ES-I3 (cell line): ENCODE measurements at regions not wholly inside any gene's neighbourhood (a gene's known extent, or its start where the extent isn't known, plus 50 kb on each side); places are given as distances from the start of the nearest gene placed in this dataset.
"Not testable (repeated sequence)": the region's sequence is repeated elsewhere in the genome, so short reads cannot be mapped to it uniquely, and the experiment has no call there.

ENCODE experiments used
- H3K36me3 ChIP-seq: 2 replicates; pipeline ENCODE4 v1.6.1; 2013; ENCODE audit warnings: mild to moderate bottlenecking, low read length, control low read depth, moderate library complexity; ENCODE audit not compliant: insufficient read depth
- H3K4me1 ChIP-seq: 2 replicates; pipeline ENCODE4 v1.6.1; 2013; ENCODE audit warnings: mild to moderate bottlenecking, control low read depth, low read length; ENCODE audit not compliant: insufficient read depth
- H3K9ac ChIP-seq: 2 replicates; pipeline ENCODE4 v1.6.1; 2013; ENCODE audit warnings: low read depth, mild to moderate bottlenecking, low read length, moderate library complexity
- H3K9me3 ChIP-seq: 2 replicates; pipeline ENCODE4 v1.6.1; 2013; ENCODE audit warnings: mild to moderate bottlenecking, low read length, moderate library complexity; ENCODE audit not compliant: control insufficient read depth, insufficient read depth

DNA sequence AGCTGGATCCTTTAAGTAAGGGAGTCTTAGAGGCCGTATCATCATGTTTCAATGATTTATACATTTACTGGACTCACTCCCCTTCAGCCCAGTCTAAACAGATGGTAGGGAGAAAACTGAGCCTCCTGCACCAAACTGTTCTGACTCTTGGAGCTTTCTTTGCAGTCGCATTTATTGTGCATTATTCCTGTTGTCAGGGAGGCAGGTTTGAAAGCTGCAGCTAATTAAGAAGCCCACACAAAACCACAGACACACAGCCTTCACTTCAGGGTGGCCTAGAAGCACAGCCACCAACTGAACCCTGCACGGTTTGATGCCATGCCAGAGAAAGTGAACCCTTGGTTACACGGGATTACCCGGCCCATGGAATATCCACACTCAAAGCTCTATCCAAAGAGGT lies 911.0 kb downstream of the UQCRFS1 start:
- H3K9me3 ChIP-seq: no peaks in the 10 kb centered on the region
- no peaks in the 10 kb centered on the region for H3K36me3 ChIP-seq
- H3K4me1 ChIP-seq: no peaks in the 10 kb centered on the region
- no peak overlapping the region for H3K9ac ChIP-seq

DNA sequence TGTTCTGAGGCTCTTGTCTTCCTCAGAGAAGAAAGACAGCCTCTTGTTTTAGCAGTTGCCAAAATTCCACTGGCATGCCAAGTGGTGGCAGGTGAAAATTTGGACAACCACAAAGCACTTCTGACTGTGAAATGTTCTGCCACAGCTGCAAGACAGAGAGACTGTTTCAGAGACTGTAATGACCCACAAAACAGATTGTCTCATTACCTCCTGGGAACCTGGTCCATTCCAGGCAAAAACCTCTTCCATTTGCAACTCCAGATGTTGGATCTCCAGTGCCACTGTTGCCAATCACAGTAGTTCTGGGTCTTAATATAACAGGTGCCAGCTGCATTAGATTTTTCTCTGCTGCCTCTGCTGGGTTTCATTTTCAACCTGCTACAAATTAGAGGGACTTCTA lies 911.5 kb downstream of the UQCRFS1 start:
- Histone ChIP-seq H3K9me3 (no peaks in the 10 kb centered on the region), H3K36me3 (no peaks in the 10 kb centered on the region), H3K4me1 (no peaks in the 10 kb centered on the region), H3K9ac (no peak overlapping the region)

DNA sequence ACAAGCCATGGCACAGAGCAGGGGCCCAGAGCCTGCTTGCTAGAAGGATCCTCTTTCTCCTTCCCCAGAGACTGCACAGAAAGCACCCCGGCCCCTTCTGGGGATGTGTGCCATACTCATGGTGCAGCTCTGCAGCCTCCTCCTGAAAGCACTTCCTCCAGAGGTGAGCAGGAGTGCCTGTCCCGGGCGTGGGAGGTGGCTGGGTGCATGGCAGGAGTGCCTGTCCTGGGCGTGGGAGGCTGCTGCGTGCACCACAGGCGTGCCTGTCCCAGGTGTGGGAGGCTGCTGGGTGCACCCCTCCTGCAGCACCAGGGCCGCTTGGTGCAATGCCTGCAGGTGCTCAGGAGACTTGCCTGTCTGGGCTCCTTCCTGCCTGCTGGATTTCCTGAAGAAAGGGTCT lies 913.3 kb downstream of the UQCRFS1 start:
- Histone ChIP-seq H3K4me1 (no peaks in the 10 kb centered on the region), H3K36me3 (no peaks in the 10 kb centered on the region), H3K9me3 (no peaks in the 10 kb centered on the region), H3K9ac (no peak overlapping the region)

DNA sequence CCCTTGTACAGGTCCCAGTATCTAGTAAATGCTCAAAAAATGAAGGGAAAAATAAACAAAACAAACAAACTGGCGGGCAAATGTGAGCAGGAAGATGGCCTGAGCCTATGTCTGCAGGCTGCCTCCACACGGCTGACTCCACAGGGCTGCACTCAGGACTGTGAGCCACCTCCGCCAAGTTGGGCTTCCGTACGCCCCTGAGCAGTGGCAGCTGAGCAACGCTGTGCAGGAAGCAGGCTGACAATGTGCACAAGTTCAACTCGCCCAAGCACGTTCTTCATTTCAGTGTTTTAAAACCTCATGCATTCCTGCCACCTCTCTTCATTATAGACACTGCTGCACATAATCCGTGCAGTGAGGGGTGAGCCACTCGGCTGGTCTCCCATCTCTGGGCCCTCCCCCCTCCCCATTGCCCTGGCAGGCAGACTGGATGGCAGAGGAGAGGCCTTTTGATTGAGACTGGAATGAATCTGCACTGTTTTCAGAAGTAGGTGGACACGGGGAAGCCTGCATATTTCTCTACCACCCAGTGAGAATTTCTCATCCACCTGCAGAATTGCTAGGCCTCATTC lies 915.3 kb downstream of the UQCRFS1 start:
- no peaks in the 10 kb centered on the region for H3K36me3 ChIP-seq
- H3K9ac ChIP-seq: no peak overlapping the region
- no peaks in the 10 kb centered on the region for H3K9me3 ChIP-seq
- H3K4me1 ChIP-seq: peaks cover 11% of the 10 kb centered on the region

DNA sequence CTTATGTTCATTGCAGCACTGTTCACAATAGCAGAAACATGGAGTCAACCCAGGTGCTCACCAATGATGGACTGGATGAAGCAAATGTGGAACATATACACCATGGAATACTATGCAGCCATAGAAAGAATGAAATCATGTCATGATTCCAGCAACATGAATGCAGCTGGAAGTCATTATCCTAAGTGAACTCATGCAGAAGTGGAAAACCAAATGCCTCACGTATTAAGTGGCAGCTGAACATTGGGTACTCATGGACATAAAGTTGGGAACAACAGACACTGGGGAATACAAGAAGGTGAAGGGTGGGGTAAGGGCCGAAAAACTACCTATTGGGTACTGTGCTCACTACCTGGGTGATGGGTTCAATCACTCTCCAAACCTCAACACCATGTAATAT lies 915.9 kb downstream of the UQCRFS1 start:
- Histone ChIP-seq H3K9ac (no peak overlapping the region), H3K4me1 (peaks cover 17% of the 10 kb centered on the region), H3K9me3 (no peaks in the 10 kb centered on the region), H3K36me3 (no peaks in the 10 kb centered on the region)

DNA sequence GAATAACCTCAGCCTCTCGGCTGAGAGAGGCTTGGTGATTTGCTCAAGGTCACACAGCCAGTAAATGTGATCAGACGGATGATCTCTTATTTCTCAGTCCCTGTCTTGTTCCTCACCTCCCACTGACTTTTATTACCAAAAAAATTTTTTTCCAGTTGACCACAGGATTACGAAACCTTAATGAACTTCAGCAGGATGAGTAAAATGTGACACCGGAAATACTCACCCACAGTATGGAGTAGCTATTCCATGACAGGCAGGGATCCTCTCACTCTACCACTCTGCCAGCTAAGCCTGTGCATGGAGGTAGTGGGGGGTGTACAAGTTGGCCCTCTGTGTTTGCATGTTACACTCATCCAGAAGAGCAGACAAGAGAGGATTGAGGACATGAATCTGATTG lies 916.4 kb downstream of the UQCRFS1 start:
- no peaks in the 10 kb centered on the region for H3K9me3 ChIP-seq
- H3K4me1 ChIP-seq: peaks cover 21% of the 10 kb centered on the region
- H3K36me3 ChIP-seq: no peaks in the 10 kb centered on the region
- H3K9ac ChIP-seq: no peak overlapping the region

DNA sequence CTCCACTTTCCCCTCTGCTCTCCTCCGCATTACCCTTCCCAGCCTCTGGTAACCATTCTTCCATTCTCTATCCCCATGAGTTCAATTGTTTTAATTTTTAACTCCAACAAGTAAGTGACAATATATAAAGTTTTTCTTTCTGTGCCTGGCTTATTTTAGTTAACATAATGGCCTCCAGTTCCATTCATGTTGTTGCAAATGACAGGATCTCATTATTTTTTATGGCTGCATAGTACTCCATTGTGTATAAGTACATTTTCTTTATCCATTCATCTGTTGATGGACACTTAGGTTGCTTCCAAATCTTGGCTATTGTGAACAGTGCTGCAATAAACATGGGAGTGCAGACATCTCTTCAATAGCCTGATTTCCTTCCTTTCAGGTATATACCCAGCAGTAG lies 918.0 kb downstream of the UQCRFS1 start:
- not testable (repeated sequence) for H3K36me3 ChIP-seq, H3K9ac ChIP-seq, H3K9me3 ChIP-seq
- peaks cover 29% of the 10 kb centered on the region for H3K4me1 ChIP-seq

DNA sequence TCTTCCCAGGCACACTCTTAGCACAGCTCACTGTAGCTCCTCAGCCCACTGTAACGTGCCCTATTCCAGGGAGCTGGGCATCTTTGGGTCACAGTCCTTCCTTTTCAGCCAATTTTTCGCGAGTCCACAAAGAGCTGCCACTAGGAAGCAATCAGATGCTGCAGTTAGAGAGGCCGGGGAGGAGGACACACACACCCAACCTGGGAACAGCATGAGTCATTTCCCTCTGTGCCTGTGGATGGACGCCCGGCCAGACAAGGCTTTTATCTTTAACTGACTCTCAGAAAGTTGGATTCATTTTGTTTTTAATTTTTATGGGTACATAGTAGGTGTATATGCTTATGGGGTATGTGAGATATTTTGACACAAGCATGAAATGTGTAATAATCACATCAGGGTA lies 918.6 kb downstream of the UQCRFS1 start:
- no peak overlapping the region for H3K9ac ChIP-seq
- H3K36me3 ChIP-seq: no peaks in the 10 kb centered on the region
- H3K9me3 ChIP-seq: no peaks in the 10 kb centered on the region
- H3K4me1 ChIP-seq: peaks cover 29% of the 10 kb centered on the region

DNA sequence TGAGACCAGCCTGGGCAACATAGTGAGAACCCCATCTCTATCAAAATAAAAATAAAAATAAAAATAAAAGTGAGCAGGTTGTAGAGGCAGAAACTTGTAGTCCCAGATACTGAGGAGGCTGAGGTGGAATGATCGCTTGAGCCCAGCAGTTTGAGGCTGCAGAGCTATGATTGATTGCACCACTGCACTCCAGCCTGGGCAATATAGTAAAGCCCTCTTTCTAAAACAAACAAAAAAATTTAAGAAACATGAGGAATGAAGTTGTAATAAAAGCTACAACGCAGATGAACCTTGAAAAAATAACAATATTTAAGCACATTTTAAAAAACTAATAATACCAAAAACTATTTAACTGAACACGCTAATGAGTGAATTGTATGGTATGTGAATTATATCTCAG lies 919.3 kb downstream of the UQCRFS1 start:
- Histone ChIP-seq H3K9ac (no peak overlapping the region), H3K36me3 (no peaks in the 10 kb centered on the region), H3K4me1 (peaks cover 29% of the 10 kb centered on the region), H3K9me3 (no peaks in the 10 kb centered on the region)

DNA sequence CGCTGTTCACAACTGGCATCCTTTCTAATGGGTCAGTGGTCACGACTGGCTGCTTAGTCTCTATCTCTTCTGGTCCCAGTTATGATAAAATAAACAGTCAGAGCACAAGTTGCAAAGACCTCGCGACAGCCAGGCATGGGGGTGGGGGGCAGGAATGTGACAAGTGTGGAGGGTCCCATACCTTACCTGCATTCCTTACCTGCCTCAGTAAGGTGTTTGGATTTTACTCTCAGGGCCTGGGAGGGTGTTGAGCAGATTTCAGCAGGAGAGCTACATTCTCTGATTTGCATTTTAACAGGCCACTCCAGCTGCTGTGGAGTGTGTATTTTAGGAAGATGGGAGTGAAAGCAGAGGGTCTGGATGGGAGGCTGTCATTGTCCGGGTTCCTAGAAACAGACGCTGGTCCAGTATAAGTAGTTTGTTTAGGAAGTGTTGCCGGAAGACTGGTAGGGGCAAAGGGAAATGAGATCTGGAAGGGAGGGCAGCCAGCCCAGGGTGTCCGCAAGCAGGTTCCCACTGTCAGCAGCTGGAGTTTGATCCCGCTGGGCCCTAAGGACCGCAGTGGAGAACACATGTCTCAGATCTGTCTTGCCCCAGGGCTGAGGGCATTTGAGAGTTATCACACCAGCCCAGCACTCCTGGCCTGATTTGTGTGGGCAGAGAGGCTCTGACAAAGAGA lies 920.0 kb downstream of the UQCRFS1 start:
- no peaks in the 10 kb centered on the region for H3K36me3 ChIP-seq
- H3K9ac ChIP-seq: no peak overlapping the region
- no peaks in the 10 kb centered on the region for H3K9me3 ChIP-seq
- peaks cover 29% of the 10 kb centered on the region for H3K4me1 ChIP-seq

DNA sequence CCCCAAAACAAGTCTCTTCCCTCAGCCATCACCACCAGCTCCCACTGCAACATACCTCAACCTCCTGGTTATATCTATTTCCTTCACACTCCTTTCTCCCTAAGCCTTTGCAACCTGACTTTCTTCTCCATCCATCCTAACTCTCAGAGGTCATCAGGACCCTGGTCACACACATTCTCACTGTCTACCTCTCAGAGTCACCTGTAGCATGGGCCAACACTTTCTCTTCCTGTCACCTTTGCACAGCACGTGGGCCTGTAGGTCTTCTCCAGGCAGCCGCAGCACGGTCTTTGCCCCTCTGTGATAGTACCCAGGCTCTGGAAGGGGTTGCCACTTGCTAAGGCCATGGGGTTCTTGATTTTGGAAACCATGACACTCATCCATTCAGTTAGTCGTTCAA lies 921.1 kb downstream of the UQCRFS1 start:
- Histone ChIP-seq H3K9ac (no peak overlapping the region), H3K36me3 (no peaks in the 10 kb centered on the region), H3K9me3 (no peaks in the 10 kb centered on the region), H3K4me1 (peaks cover 29% of the 10 kb centered on the region)

DNA sequence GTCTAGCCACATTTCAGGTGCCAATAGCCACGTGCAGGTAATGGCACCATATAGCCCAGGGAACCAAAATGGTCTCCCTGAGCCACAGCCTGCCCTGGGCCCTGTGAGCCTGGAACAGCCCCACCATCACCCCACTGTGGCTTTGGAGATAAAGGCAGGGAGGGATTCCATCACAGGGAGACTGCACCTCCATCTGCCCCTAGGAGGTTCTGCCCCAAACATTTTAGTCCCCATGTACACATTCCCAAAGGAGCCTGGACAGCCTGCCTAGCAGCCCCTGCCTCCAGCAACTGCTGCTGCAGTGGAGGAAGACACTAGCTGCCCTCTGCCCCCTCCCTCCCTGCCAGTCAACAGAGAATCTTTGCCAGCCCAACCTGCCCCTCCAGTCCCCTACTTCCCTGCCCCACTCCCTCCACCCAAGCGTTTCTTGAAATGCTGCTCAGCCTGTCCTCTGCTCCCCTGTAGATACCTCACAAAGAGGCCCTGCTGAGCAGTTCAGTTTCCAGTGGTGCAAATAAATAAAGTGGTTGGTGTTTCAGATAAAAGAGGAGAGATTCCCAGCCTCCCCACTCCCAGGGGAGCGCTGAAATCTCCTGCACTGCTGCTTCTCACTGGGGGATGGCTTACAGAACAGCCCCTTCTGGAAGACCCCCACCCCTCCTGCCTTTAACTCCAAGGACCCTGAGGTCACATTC lies 921.8 kb downstream of the UQCRFS1 start:
- peaks cover 29% of the 10 kb centered on the region for H3K4me1 ChIP-seq
- H3K36me3 ChIP-seq: no peaks in the 10 kb centered on the region
- no peaks in the 10 kb centered on the region for H3K9me3 ChIP-seq
- no peak overlapping the region for H3K9ac ChIP-seq

DNA sequence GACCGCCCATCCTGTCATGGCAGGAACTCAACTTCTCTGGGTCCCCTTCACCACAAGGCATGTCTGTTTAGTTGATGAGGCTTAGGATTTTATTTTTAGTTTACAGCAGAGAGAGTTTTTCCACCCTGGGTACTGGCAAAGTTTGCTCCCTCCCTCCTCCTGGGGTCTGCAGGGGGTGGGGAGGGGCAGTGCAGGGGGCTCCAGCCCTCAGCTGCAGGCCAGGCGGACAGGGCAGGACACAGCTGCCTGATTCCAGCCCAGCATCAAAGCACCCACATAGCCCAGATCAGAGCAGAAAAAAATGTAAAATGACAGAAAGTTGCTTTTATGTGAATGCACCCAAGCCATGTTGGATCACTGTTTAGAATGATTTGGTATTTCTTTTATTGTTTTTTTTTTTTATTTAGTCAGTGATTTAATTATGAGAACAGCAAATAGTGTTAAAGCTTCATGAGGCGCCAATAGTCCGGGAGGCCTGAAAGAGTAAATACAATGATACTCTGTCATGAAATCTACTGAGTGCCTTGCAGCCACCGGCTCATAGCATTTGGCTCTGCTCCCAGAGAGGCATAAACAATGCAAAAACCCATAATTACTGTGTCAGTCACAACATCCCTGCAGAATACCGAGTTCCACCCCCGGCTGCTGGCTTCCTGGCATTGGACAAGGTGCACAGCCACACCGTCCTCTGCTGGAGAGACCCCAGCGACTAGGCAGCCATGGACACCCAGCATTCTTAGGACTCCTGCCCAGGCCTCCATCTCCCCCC lies 923.5 kb downstream of the UQCRFS1 start:
- Histone ChIP-seq H3K9me3 (no peaks in the 10 kb centered on the region), H3K9ac (no peak overlapping the region), H3K4me1 (peaks cover 29% of the 10 kb centered on the region), H3K36me3 (no peaks in the 10 kb centered on the region)

DNA sequence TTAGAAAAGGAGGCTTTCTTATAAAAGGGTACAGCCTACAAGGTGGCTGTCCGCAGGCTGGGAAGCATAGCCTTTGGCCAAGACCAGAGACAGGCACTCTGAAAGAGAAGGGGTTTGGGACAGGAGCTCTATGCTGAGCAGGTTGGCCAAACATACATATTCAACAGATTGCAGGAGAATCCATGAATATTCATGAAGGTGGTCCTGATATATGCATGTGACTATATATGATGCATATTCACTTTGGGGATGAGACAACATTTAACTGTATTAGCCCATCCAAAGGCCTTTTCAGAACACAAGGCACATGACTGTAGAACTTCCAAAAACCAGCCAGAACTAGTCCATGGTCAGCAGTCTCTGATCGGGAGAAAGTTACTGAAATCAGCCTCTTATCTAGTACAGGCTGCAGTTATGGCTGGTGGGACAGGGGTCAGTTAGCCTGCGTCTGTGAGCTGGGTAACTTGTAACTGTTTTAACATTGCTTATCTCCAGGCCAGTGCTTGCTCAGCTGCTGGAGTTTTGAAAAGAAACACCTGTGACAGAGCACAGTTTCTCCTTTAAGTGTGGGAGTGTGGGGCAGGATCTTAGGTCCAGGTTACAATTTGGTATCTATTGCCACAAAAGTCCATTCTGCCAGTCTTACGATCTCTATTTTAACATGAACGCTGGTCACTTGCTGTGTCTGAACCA lies 924.2 kb downstream of the UQCRFS1 start:
- Histone ChIP-seq H3K9me3 (no peaks in the 10 kb centered on the region), H3K4me1 (peaks cover 23% of the 10 kb centered on the region), H3K9ac (no peak overlapping the region), H3K36me3 (no peaks in the 10 kb centered on the region)
